ENCODE measurements at regions not wholly inside any gene's neighbourhood (a gene's known extent, or its start where the extent isn't known, plus 50 kb on each side); places are given as distances from the start of the nearest gene placed in this dataset.

DNA sequence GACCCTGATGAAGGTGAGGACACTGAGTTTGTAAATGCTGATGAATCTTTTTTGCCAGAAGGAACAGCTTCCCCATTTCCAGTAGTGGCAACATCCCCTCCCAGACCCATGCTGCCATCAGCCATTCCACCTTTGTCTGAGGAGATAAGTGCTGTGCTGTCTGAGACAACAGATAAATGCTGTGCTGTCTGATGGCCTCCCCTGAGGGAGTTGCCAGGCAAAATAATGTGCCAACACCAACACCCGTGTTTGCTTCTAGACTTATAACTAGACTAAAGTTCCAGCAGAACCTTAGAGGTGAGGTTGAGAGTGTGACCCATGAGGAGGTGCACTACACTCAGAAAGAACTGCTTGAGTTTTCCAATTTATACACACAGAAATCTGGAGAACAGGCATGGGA, 349.5 kb downstream of the C12orf75 start:
- TF ChIP-seq, protein P1, sequence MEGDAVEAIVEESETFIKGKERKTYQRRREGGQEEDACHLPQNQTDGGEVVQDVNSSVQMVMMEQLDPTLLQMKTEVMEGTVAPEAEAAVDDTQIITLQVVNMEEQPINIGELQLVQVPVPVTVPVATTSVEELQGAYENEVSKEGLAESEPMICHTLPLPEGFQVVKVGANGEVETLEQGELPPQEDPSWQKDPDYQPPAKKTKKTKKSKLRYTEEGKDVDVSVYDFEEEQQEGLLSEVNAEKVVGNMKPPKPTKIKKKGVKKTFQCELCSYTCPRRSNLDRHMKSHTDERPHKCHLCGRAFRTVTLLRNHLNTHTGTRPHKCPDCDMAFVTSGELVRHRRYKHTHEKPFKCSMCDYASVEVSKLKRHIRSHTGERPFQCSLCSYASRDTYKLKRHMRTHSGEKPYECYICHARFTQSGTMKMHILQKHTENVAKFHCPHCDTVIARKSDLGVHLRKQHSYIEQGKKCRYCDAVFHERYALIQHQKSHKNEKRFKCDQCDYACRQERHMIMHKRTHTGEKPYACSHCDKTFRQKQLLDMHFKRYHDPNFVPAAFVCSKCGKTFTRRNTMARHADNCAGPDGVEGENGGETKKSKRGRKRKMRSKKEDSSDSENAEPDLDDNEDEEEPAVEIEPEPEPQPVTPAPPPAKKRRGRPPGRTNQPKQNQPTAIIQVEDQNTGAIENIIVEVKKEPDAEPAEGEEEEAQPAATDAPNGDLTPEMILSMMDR (conservative IDR thresholded peaks at IDR 0.05 in 1 of 2, IDR thresholded peaks at IDR 0.05 in 1 of 2; ENCODE audit: low read depth in 1 of 2, low read length in 2 of 2), result no peak
- no peak for TF ChIP-seq EZH2 (IDR thresholded peaks at IDR 0.05; ENCODE audit: low read length, missing control alignments)

All from fibroblast of lung (primary cell).